22Rv1 (cell line): ENCODE measurements at regions not wholly inside any gene's neighbourhood (a gene's known extent, or its start where the extent isn't known, plus 50 kb on each side); places are given as distances from the start of the nearest gene placed in this dataset.

Source experiments
- CTCF ChIP-seq: fragments of 450-650 bp; IDR thresholded peaks from 2 replicates; pipeline ENCODE4 v1.5.1; 2017; ENCODE audit warnings: mild to moderate bottlenecking
- ZFX ChIP-seq: fragments of 450-650 bp; IDR thresholded peaks from 2 replicates; pipeline ENCODE4 v1.6.1; 2017; ENCODE audit warnings: antibody characterized with exemption, borderline replicate concordance

GRCh38 chr1:215031392-215031791 lies 51.1 kb upstream of the KCNK2 start:
- TF ChIP-seq CTCF = no peak
- TF ChIP-seq ZFX = no peak
